ENCODE measurements at regions not wholly inside any gene's neighbourhood (a gene's known extent, or its start where the extent isn't known, plus 50 kb on each side); places are given as distances from the start of the nearest gene placed in this dataset.

DNA sequence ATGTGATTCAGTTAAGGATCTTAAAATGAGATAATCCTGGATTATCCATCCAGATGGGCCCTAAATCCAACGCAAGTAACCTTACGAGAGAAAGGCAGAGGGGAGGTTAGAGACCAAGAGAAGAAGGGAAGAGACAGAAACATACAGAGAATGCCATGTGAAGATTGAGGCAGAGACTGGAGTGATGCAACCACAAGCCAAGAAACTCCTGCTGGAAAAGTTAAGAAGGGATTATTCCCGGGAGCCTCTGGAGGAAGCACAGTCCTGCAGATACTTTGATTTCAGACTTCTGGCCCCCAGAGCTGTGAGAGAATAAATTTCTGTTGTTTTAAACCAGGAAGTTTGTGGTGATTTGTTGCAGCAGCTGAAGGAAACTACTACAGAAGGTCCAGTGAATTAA, 992.7 kb downstream of the BCL11A start:
- no peak for TF ChIP-seq GATA2 (IDR thresholded peaks at IDR 0.05; ENCODE audit: low read depth, low read length)
- TF ChIP-seq GATA3 (IDR thresholded peaks at IDR 0.05; ENCODE audit: low read depth, low read length): no peak
